GM18858 (cell line): ENCODE measurements at regions not wholly inside any gene's neighbourhood (a gene's known extent, or its start where the extent isn't known, plus 50 kb on each side); places are given as distances from the start of the nearest gene placed in this dataset.

Experiments used
- ATAC-seq: cut with Tn5 transposase; IDR thresholded peaks from one replicate; pipeline ENCODE4 v1.9.1; 2021; ENCODE audit not compliant: unreplicated experiment

DNA sequence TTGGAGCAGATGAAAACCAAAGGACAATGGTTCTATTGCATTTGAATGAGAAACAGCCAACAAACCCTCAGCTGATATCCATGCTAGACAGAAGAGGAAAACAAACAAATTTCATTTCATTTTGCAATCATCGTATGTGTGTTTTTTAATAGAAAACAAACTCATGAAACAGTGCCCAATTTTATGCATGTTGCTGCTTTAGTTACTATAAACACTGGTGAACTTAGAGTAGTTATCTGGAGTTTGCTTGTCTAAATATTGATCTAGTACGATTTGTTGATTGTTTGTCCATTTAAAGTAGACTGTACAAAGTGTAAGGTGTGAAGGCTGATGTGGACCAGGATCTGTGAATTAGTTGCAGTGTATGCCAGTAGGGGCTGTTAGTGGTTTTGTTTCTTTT, 166.6 kb downstream of the KITLG start:
- no peak for ATAC-seq

DNA sequence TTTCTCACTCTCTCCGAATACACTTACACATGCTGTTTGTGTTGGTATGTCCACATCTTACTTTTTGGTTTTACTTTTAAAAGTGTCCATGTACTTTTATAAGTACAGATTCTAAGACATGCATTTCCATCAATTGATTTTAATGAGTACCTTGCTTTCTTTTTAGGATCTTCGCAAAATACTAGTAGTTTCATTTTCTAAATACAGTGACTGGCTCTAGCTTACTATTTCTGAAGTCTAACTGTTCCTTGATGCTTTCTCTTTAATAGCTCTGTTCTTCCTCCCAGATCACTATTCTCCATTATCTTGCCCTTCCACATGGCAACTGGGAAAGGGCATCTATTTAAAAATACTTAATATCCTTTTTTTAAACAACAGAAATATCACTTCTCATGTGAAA, 164.1 kb downstream of the KITLG start:
- no peak for ATAC-seq

DNA sequence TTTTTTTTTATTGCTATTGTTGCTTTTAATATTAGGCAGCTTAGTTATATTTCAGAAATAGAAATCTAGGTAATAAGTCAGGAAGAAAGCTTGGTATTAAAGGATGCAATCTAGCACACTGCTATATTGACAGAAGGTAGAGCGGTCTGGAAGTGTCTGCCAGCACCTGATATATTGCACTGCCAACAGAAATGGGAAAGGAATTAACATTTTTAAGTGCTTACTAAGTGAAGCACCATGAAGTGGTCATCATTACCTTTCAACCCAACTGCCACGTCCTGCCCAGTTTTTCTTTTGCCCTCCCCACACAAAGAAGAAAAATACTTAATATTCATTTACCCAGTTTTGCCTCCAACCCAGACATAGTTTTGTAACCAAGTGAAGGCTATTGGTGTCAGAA, 163.5 kb downstream of the KITLG start:
- no peak for ATAC-seq

GRCh38 chr12:88417531-88417930, 162.7 kb downstream of the KITLG start:
- ATAC-seq, result no peak

DNA sequence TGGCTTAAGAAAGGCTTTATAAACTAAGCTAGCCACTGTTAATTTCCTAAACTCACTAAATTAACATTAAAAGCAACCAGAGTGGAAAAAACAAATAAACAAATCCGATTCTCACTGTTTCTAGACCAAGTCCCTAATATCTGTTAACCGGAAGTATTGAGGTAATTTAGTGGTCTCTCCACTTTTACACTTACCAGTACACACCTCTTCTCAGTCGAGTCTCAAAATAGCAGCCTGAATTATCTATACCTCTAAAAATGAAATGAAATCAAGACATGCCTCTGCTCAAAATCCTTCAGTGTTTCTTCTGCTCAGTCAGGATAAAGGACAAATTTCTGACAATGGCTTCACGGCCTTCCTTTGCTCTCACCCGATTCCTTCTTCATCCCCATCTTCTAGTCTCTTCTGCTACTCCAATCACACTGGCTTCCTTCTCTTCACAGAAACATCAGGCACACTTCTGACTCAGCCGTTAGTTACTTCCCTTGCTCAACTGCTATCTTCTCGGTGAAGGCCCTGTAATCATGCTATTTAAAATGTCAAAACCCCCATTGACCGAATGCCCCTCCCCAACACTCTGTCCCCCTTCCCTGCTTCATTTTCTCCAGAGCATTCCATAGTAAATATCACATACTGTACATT, 161.3 kb downstream of the KITLG start:
- ATAC-seq, result no peak

- ATAC-seq, result no peak
Observed at GRCh38 chr12:88419794-88420193, 160.5 kb downstream of the KITLG start.

DNA sequence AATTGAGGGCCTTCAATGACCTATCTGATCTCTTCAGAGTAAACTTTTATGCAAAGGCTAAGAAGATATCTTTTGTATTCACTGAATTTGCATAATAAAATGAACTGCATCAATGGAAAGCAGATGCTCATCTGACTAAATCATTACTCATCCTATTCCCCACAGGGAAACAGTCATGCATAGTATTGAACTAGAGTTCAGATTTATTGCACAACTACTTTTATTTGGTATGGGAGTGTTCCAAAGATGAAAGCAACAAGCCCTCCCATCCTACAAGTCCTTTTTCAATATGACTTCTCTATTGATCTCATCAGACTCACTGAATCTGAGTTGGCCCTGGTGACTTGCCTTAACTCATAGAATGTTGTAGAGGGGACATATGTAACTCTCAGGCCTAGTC, 159.8 kb downstream of the KITLG start:
- no peak for ATAC-seq

- ATAC-seq, result no peak
Observed at GRCh38 chr12:88424791-88425730, 155.2 kb downstream of the KITLG start.

DNA sequence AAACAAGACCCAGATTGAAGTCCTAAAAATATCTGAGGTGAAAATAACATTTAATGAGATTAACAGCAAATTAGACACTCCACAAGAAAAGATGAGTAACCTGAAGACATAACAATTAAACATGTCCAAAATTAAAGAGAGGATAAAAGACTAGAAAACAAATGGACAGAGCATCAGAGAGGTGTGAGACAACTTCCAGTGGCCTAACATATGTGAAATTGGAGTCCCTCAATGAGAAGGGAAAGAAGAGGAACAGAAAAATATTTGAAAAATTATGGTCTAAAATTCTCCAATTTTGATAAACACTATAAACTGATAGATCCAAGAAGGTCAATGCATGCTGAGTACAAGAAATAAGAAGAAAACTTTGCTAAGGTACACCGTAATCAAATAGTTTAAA, 151.9 kb downstream of the KITLG start:
- ATAC-seq, result no peak

GRCh38 chr12:88431246-88431645, 149.0 kb downstream of the KITLG start:
- ATAC-seq, result no peak

DNA sequence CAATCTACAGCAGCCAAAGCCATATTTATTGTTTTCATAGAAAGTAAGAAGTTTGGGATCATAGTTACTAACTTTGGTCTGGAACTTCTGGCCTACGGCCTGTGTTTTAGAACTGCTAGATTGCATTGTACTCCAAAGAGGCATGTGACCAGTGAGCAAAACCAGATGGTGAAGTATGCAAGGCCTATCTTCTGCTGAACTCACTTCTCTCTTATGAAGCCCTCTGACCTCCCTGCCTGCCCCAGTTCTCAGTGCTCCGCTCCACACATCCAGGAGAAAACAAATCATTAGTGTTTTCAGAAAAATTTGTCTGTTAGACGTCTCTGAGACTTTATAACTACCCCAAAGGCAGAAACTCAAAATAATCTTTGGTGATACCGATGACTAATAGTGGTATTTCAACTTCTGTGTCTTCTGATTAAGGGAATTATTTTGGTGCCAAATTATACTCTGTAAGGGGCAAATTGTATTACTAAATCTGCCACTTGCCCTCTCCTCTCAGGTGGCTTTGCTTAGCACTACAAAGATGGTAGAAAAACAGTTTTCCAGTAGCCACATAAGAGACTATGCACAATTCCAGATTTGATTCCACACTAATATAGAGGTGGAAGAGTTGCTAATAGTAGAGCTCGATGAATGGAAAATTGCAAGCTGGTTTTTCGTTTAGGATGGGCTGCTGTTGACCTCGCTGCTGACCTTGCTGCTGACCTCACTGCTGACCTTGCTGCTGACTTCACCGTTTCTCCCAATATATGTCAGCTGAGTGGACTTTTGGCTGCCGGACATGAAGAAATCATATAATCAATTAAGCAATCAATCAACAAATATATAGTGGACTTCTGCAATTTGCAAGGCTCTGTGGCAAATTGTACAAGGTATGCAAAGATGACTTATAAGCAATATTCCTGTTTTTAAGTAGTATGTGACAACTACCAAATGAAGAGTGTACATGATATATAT, 147.5 kb downstream of the KITLG start:
- ATAC-seq, result no peak

DNA sequence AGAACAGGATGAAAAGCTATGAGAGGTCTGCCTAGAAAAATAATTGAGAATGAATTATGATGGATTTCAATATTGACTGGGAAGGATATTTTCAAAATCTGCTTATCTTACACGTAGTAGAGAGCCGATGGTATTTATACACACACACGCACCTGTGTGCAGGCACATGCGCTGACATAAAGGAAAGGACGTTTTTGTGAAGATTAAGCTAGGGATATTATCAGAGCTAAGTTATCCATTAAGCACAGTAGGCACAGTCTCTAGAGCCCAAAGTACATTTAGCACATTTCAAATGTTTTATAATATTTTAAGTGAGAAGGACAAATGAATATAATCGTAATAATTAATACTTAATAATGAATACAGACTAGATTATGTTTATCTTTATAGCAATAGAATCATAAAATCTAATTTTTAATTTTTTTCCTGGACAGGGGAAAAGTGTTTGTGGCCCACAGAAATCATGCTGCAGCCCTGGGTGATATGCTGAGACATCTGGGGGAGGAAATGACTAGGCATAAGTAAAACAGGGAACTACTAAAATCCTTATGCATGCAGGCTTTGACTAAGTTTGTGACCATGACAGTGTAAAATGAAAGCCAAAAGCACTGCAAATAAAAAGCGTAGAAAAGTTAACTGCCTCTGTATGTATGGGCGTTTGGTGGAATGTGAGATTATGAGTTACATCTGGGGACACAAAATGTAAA, 146.1 kb downstream of the KITLG start:
- ATAC-seq, result peak; percentile 89

GRCh38 chr12:88435334-88436076, 144.8 kb downstream of the KITLG start:
- ATAC-seq, result no peak

DNA sequence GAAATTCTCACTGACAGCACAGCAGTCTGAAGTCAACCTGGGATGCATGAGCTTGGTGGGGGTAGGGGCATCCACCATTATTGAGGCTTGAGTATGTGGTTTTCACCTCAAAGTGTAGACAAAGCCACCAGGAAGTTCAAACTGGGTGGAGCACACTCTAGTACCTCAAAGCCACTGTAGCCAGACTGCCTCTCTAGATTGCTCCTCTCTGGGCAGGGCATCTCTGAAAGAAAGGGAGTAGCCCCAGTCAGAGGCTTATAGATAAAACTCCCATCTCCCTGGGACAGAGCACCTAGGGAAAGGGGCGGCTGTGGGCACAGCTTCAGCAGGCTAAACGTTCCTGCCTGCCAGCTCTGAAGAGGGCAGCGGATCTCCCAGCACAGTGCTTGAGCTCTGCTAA, 143.0 kb downstream of the KITLG start:
- no peak for ATAC-seq
